Ishikawa (cell line): ENCODE measurements at regions not wholly inside any gene's neighbourhood (a gene's known extent, or its start where the extent isn't known, plus 50 kb on each side); places are given as distances from the start of the nearest gene placed in this dataset.

ENCODE experiments used
- CEBPB ChIP-seq: IDR thresholded peaks from 2 replicates; pipeline ENCODE4 v1.6.1; 2012
- CREB1 ChIP-seq: IDR thresholded peaks from 2 replicates; pipeline ENCODE4 v1.6.1; 2012; ENCODE audit warnings: low read depth
- EGR1 ChIP-seq: IDR thresholded peaks from 2 replicates; pipeline ENCODE4 v1.6.1; 2012
- EP300 ChIP-seq: IDR thresholded peaks from 2 replicates; pipeline ENCODE4 v1.6.1; 2012; ENCODE audit warnings: borderline replicate concordance
- FOXM1 ChIP-seq: IDR thresholded peaks from 2 replicates; pipeline ENCODE4 v1.6.1; 2012; ENCODE audit warnings: low read depth, borderline replicate concordance
- NFIC ChIP-seq: IDR thresholded peaks from 2 replicates; pipeline ENCODE4 v1.6.1; 2012
- RAD21 ChIP-seq: IDR thresholded peaks from 2 replicates; pipeline ENCODE4 v1.6.1; 2012; ENCODE audit warnings: low read depth
- TAF1 ChIP-seq: IDR thresholded peaks from 2 replicates; pipeline ENCODE4 v1.6.1; 2012; ENCODE audit warnings: low read depth, mild to moderate bottlenecking
- TCF12 ChIP-seq: IDR thresholded peaks from 2 replicates; pipeline ENCODE4 v1.6.1; 2012; ENCODE audit warnings: low read depth
- TEAD4 ChIP-seq: IDR thresholded peaks from 2 replicates; pipeline ENCODE4 v1.6.1; 2012
- YY1 ChIP-seq: IDR thresholded peaks from 2 replicates; pipeline ENCODE4 v1.6.1; 2012; ENCODE audit warnings: low read depth
- ZBTB7A ChIP-seq: IDR thresholded peaks from 2 replicates; pipeline ENCODE4 v1.6.1; 2012; ENCODE audit warnings: low read depth
- TF ChIP-seq, protein P1 (sequence below): IDR thresholded peaks from 2 replicates; pipeline ENCODE4 v1.6.1; 2012; ENCODE audit warnings: low read depth, mild to moderate bottlenecking
- TF ChIP-seq, protein P2 (sequence below): IDR thresholded peaks from 2 replicates; pipeline ENCODE4 v1.6.1; 2012
- TF ChIP-seq, protein P3 (sequence below): IDR thresholded peaks from 2 replicates; pipeline ENCODE4 v1.6.1; 2012

DNA sequence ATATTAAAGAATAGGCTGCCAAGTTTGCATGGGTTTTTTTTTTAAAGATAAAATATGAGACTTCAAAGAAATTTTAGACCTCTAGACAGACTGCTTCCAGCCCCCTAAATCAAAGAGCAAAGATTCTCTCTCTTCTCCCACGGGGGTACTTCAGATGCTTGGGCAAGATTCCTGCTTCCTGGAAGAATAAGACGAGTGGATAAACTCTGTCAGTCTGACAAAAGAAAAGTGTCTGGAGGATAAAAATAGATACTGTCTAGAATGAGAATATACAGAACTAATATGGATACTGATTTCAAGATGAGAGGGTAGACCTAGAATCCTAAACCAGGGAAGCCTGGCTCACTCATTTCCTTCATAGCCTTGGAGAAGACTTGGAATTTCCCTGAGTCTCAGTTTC is 435.1 kb downstream of the FOXO1 start:
- no peak for TF ChIP-seq RAD21
- TF ChIP-seq, protein P1, sequence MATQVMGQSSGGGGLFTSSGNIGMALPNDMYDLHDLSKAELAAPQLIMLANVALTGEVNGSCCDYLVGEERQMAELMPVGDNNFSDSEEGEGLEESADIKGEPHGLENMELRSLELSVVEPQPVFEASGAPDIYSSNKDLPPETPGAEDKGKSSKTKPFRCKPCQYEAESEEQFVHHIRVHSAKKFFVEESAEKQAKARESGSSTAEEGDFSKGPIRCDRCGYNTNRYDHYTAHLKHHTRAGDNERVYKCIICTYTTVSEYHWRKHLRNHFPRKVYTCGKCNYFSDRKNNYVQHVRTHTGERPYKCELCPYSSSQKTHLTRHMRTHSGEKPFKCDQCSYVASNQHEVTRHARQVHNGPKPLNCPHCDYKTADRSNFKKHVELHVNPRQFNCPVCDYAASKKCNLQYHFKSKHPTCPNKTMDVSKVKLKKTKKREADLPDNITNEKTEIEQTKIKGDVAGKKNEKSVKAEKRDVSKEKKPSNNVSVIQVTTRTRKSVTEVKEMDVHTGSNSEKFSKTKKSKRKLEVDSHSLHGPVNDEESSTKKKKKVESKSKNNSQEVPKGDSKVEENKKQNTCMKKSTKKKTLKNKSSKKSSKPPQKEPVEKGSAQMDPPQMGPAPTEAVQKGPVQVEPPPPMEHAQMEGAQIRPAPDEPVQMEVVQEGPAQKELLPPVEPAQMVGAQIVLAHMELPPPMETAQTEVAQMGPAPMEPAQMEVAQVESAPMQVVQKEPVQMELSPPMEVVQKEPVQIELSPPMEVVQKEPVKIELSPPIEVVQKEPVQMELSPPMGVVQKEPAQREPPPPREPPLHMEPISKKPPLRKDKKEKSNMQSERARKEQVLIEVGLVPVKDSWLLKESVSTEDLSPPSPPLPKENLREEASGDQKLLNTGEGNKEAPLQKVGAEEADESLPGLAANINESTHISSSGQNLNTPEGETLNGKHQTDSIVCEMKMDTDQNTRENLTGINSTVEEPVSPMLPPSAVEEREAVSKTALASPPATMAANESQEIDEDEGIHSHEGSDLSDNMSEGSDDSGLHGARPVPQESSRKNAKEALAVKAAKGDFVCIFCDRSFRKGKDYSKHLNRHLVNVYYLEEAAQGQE = no peak
- TF ChIP-seq ZBTB7A = no peak
- no peak for TF ChIP-seq CEBPB
- TF ChIP-seq EP300 = no peak
- no peak for TF ChIP-seq YY1
- no peak for TF ChIP-seq NFIC
- no peak for TF ChIP-seq TCF12
- TF ChIP-seq TEAD4 = no peak
- no peak for TF ChIP-seq EGR1
- TF ChIP-seq TAF1 = no peak
- TF ChIP-seq, protein P2, sequence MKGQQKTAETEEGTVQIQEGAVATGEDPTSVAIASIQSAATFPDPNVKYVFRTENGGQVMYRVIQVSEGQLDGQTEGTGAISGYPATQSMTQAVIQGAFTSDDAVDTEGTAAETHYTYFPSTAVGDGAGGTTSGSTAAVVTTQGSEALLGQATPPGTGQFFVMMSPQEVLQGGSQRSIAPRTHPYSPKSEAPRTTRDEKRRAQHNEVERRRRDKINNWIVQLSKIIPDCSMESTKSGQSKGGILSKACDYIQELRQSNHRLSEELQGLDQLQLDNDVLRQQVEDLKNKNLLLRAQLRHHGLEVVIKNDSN = no peak
- no peak for TF ChIP-seq CREB1
- no peak for TF ChIP-seq FOXM1
- TF ChIP-seq, protein P3, sequence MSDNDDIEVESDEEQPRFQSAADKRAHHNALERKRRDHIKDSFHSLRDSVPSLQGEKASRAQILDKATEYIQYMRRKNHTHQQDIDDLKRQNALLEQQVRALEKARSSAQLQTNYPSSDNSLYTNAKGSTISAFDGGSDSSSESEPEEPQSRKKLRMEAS = no peak

DNA sequence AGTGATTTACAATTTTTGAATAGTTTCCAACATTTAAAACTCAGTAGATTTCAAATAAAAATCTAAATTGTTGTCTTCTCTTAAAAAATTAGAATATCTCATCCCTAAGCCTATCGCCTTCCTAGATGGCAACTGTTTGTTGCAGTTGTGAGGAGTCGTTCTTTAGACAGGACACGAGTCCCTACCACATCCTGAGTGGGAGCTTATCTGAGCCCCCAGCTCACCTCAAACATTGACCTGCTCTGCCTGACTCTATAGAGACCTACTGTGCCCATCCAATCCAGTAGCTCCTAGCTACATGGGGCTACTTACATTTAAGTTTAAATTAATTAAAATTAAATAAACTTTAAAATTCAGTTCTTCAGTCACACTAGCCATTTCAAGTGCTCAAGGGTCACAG is 434.7 kb downstream of the FOXO1 start:
- TF ChIP-seq TEAD4 = no peak
- TF ChIP-seq NFIC = no peak
- TF ChIP-seq YY1 = no peak
- TF ChIP-seq, protein P1 = no peak
- no peak for TF ChIP-seq CEBPB
- no peak for TF ChIP-seq TCF12
- no peak for TF ChIP-seq CREB1

DNA sequence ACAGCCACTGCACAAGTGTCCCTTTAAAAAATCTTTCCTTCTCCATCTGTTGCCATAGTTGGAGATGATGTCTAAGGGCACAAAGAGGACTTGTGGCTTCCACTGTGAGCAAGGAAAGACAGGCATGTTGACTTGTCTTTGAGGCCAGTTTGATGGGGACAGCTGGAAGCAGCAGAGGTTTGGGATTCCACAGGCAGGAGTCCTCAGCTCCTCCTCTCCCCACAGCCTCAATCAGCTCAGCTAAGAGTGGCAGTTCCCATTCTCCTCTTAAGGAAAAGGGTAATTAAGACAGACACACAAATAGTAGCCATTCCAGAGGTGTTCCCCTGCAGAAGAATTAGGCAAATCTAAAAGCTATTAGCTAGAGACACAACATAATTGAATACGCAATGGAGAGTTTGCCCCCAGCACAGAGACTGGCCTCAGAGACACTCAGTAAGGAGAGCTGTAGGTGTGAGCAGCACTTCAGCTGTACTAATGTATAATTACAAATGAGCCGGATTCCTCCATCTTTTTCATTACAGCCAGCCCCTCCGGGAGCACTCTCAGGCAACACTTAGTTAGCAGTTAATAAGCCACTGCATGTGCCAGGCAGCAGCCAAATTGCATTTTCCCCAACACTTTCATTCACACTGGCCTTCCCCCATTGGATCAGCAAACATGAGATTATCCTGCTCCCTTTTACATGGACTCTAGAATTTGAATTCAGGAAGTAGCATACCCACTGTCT is 434.0 kb downstream of the FOXO1 start:
- TF ChIP-seq FOXM1 (no peak), EGR1 (no peak), TCF12 (no peak), TEAD4 (no peak), TAF1 (no peak), CREB1 (no peak), CEBPB (no peak), YY1 (no peak), EP300 (no peak), ZBTB7A (no peak), RAD21 (no peak), NFIC (no peak)
- TF ChIP-seq, protein P2 = no peak
- TF ChIP-seq, protein P1 = no peak
- TF ChIP-seq, protein P3 = no peak

DNA sequence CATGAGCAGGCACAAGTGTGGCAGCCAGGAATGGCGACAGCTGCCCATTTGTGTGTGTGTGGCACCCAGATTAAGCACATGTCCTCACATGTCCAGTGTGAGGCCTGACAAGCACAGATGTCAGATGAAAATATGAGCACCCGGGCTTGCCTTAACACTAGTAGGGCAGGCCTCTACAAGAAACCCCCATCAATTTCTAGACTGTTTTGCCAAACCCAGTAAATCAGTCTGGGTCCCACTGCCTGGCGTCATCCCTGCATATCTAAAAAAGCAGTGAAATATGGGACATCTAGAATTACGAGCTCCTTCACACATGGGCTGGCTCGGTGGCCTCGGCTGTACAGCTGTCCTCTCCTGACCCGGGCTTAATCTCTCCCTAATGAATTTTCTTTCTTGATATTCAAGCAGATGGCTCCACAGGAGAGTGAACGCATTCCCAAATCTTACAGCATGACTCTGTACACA is 432.7 kb downstream of the FOXO1 start:
- TF ChIP-seq TCF12 (no peak), FOXM1 (no peak), TEAD4 (no peak), EP300 (no peak), NFIC (no peak), CEBPB (no peak), TAF1 (no peak), RAD21 (no peak), YY1 (no peak), ZBTB7A (no peak), CREB1 (no peak), EGR1 (no peak)
- TF ChIP-seq, protein P1 = no peak
- TF ChIP-seq, protein P2 = no peak
- TF ChIP-seq, protein P3 = no peak
